Prostate gland (tissue), 2 donors: ENCODE measurements at regions not wholly inside any gene's neighbourhood (a gene's known extent, or its start where the extent isn't known, plus 50 kb on each side); places are given as distances from the start of the nearest gene placed in this dataset.

Experiments
- CTCF ChIP-seq, 4 experiments: fragments of 200-600 bp in 2 of 4; fragments of 450-650 bp in 2 of 4; sonication (generic) in 2 of 4; IDR thresholded peaks; 1 replicate in 3 of 4; 2 replicates in 1 of 4; pipeline ENCODE4 v1.5.1; 2016 to 2019; ENCODE audit warnings: antibody characterized with exemption in 4 of 4, mild to moderate bottlenecking in 2 of 4, moderate library complexity in 2 of 4
- POLR2A ChIP-seq: fragments of 450-650 bp; IDR thresholded peaks from one replicate; pipeline ENCODE4 v1.6.1; 2016; ENCODE audit warnings: antibody characterized with exemption, mild to moderate bottlenecking
- POLR2AphosphoS5 ChIP-seq: sonication (generic); formaldehyde crosslinking; IDR thresholded peaks from one replicate; pipeline ENCODE4 v1.6.1; 2017; ENCODE audit warnings: antibody characterized with exemption

DNA sequence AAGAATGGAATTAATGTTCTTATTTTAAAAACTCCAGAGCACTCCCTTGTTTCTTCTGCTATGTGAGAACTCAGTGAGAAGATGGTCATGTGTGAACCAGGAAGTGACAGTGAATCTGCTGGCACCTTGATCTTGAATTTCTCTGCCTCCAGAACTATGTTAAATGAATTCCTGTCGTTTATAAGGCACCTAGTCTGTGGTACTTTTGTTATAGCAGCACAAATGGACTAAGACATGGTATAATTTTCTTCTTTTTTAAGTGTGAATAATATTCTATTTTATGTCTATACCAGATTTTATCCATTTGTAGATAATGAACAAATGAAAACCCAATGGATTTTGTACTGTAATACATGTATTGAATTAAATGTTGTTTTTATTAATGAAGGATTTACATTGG lies 601.9 kb upstream of the REG3G start:
- TF ChIP-seq POLR2AphosphoS5 (no peak), POLR2A (no peak), CTCF (IDR thresholded peaks at IDR 0.05) (no peak)
